WTC11 (cell line): ENCODE measurements at regions not wholly inside any gene's neighbourhood (a gene's known extent, or its start where the extent isn't known, plus 50 kb on each side); places are given as distances from the start of the nearest gene placed in this dataset.

Experiments
- CTCF ChIP-seq: fragments of 200-600 bp; IDR thresholded peaks from 2 replicates; pipeline ENCODE4 v1.8.0; 2022; ENCODE audit warnings: antibody characterized with exemption
- ETV6 ChIP-seq: sonication (generic); formaldehyde crosslinking; IDR thresholded peaks from 2 replicates; pipeline ENCODE4 v1.8.1; 2022; ENCODE audit warnings: mild to moderate bottlenecking, missing genetic modification reagents
- GRHL2 ChIP-seq: fragments of 250-450 bp; sonication (Bioruptor Pico); IDR thresholded peaks from 2 replicates; pipeline ENCODE4 v1.8.0; 2022; ENCODE audit warnings: mild to moderate bottlenecking, moderate library complexity; ENCODE audit not compliant: insufficient replicate concordance, severe bottlenecking
- IRF2 ChIP-seq: sonication (generic); formaldehyde crosslinking; IDR thresholded peaks from 2 replicates; pipeline ENCODE4 v1.8.0; 2022; ENCODE audit warnings: low read depth, missing genetic modification reagents, borderline replicate concordance
- JUN ChIP-seq: sonication (generic); formaldehyde crosslinking; IDR thresholded peaks from 2 replicates; pipeline ENCODE4 v1.8.0; 2023; ENCODE audit warnings: mild to moderate bottlenecking, missing genetic modification reagents
- MAX ChIP-seq: sonication (generic); formaldehyde crosslinking; IDR thresholded peaks from 2 replicates; pipeline ENCODE4 v1.8.0; 2022; ENCODE audit warnings: mild to moderate bottlenecking, missing genetic modification reagents
- NR1H2 ChIP-seq: sonication (generic); formaldehyde crosslinking; IDR thresholded peaks from 2 replicates; pipeline ENCODE4 v1.9.0; 2021; ENCODE audit warnings: mild to moderate bottlenecking, moderate library complexity, missing genetic modification reagents
- TCF7 ChIP-seq: sonication (generic); formaldehyde crosslinking; IDR thresholded peaks from 2 replicates; pipeline ENCODE4 v1.8.0; 2022; ENCODE audit warnings: mild to moderate bottlenecking, low read depth, missing genetic modification reagents, moderate library complexity
- TEAD1 ChIP-seq: sonication (generic); formaldehyde crosslinking; IDR thresholded peaks from 2 replicates; pipeline ENCODE4 v1.8.0; 2022; ENCODE audit warnings: mild to moderate bottlenecking, missing genetic modification reagents

GRCh38 chr18:73478191-73478590 lies 610.4 kb upstream of the NETO1 start:
- no peak for TF ChIP-seq GRHL2 (CRISPR knock-in tag)
- no peak for TF ChIP-seq TEAD1 (CRISPR knock-in tag)
- no peak for TF ChIP-seq NR1H2 (CRISPR knock-in tag)
- TF ChIP-seq CTCF = no peak
- no peak for TF ChIP-seq MAX (CRISPR knock-in tag)
- TF ChIP-seq JUN (CRISPR knock-in tag) = no peak
- no peak for TF ChIP-seq IRF2 (CRISPR knock-in tag)
- no peak for TF ChIP-seq ETV6
- TF ChIP-seq TCF7 (CRISPR knock-in tag) = no peak
